H9 (cell line): ENCODE measurements at regions not wholly inside any gene's neighbourhood (a gene's known extent, or its start where the extent isn't known, plus 50 kb on each side); places are given as distances from the start of the nearest gene placed in this dataset.

Experiments
- DNase-seq: peaks from one replicate; pipeline ENCODE4 v3.0.0-alpha.2; 2017
- H2AFZ ChIP-seq: one replicate; pipeline ENCODE4 v1.6.1; 2013; ENCODE audit warnings: mild to moderate bottlenecking, low read length, control low read depth, moderate library complexity
- H2AK5ac ChIP-seq: 2 replicates; pipeline ENCODE4 v1.6.1; 2013; ENCODE audit warnings: low read length, control low read depth, mixed read lengths; ENCODE audit not compliant: insufficient read length
- H2BK120ac ChIP-seq: one replicate; pipeline ENCODE4 v1.6.1; 2013; ENCODE audit warnings: low read depth, mild to moderate bottlenecking, low read length, control low read depth, inconsistent platforms; ENCODE audit not compliant: poor library complexity, severe bottlenecking
- H2BK12ac ChIP-seq: 2 replicates; pipeline ENCODE4 v1.6.1; 2013; ENCODE audit warnings: low read length, control low read depth, mixed read lengths, low read depth; ENCODE audit not compliant: insufficient read length
- H2BK15ac ChIP-seq: 2 replicates; pipeline ENCODE4 v1.6.1; 2013; ENCODE audit warnings: low read depth, low read length, control low read depth
- H2BK20ac ChIP-seq: one replicate; pipeline ENCODE4 v1.6.1; 2013; ENCODE audit warnings: low read depth, mild to moderate bottlenecking, low read length, control low read depth, inconsistent platforms; ENCODE audit not compliant: poor library complexity, severe bottlenecking
- H2BK5ac ChIP-seq: 2 replicates; pipeline ENCODE4 v1.6.1; 2013; ENCODE audit warnings: low read length, control low read depth, mixed read lengths; ENCODE audit not compliant: insufficient read length
- H3K14ac ChIP-seq: 2 replicates; pipeline ENCODE4 v1.6.1; 2013; ENCODE audit warnings: low read length, control low read depth; ENCODE audit not compliant: insufficient read depth
- H3K18ac ChIP-seq: 2 replicates; pipeline ENCODE4 v1.6.1; 2013; ENCODE audit warnings: low read depth, mild to moderate bottlenecking, mixed read lengths, low read length, control low read depth; ENCODE audit not compliant: insufficient read length
- H3K23ac ChIP-seq: 2 replicates; pipeline ENCODE4 v1.6.1; 2013; ENCODE audit warnings: low read length, control low read depth, mixed read lengths, low read depth; ENCODE audit not compliant: insufficient read length
- H3K23me2 ChIP-seq: 2 replicates; pipeline ENCODE4 v1.6.1; 2013; ENCODE audit warnings: low read depth, mild to moderate bottlenecking, mixed read lengths, low read length, control low read depth; ENCODE audit not compliant: insufficient read length, poor library complexity, severe bottlenecking
- H3K27ac ChIP-seq: 2 replicates; pipeline ENCODE4 v1.5.1; 2013; ENCODE audit warnings: low read length, control low read depth, mixed read lengths, low read depth; ENCODE audit not compliant: insufficient read length
- H3K27me3 ChIP-seq: 2 replicates; pipeline ENCODE4 v1.6.1; 2013; ENCODE audit warnings: low read length, control low read depth, inconsistent platforms; ENCODE audit not compliant: insufficient read depth
- H3K4ac ChIP-seq: 2 replicates; pipeline ENCODE4 v1.6.1; 2013; ENCODE audit warnings: low read depth, mild to moderate bottlenecking, control low read depth, inconsistent platforms, low read length, moderate library complexity
- H3K4me1 ChIP-seq: 2 replicates; pipeline ENCODE4 v1.6.1; 2013; ENCODE audit warnings: low read length, control low read depth, inconsistent platforms; ENCODE audit not compliant: insufficient read depth
- H3K4me2 ChIP-seq: 2 replicates; pipeline ENCODE4 v1.6.1; 2013; ENCODE audit warnings: low read length, control low read depth, mixed read lengths; ENCODE audit not compliant: insufficient read length, insufficient read depth
- H3K56ac ChIP-seq: 2 replicates; pipeline ENCODE4 v1.6.1; 2013; ENCODE audit warnings: low read depth, mild to moderate bottlenecking, mixed read lengths, low read length, control low read depth; ENCODE audit not compliant: insufficient read length
- H3K79me1 ChIP-seq: 2 replicates; pipeline ENCODE4 v1.6.1; 2013; ENCODE audit warnings: low read depth, mild to moderate bottlenecking, moderate library complexity, low read length, control low read depth, inconsistent platforms; ENCODE audit not compliant: insufficient read depth, poor library complexity, severe bottlenecking
- H3K79me2 ChIP-seq: 2 replicates; pipeline ENCODE4 v1.6.1; 2013; ENCODE audit warnings: low read length, control low read depth, inconsistent platforms; ENCODE audit not compliant: insufficient read depth
- H3K9ac ChIP-seq: 2 replicates; pipeline ENCODE4 v1.6.1; 2013; ENCODE audit warnings: low read length, control low read depth, mixed read lengths; ENCODE audit not compliant: insufficient read length; ENCODE audit errors: extremely low read depth
- H3K9me3 ChIP-seq: one replicate; pipeline ENCODE4 v1.6.1; 2013; ENCODE audit warnings: low read depth, low read length, inconsistent platforms; ENCODE audit not compliant: control insufficient read depth
- H3T11ph ChIP-seq: one replicate; pipeline ENCODE4 v1.6.1; 2013; ENCODE audit warnings: mild to moderate bottlenecking, low read length, control low read depth, inconsistent platforms
- H4K20me1 ChIP-seq: one replicate; pipeline ENCODE4 v1.6.1; 2013; ENCODE audit not compliant: control insufficient read depth, insufficient read length, insufficient read depth
- H4K5ac ChIP-seq: 2 replicates; pipeline ENCODE4 v1.6.1; 2013; ENCODE audit warnings: low read depth, mild to moderate bottlenecking, mixed read lengths, low read length, control low read depth; ENCODE audit not compliant: insufficient read length
- H4K8ac ChIP-seq: replicated peaks from 2 replicates; pipeline ENCODE4 v1.6.1; 2013; ENCODE audit warnings: low read length, control low read depth, mixed read lengths, low read depth; ENCODE audit not compliant: insufficient read length
- H4K91ac ChIP-seq: 2 replicates; pipeline ENCODE4 v1.6.1; 2013; ENCODE audit warnings: low read depth, mild to moderate bottlenecking, moderate library complexity, mixed read lengths, low read length, control low read depth; ENCODE audit not compliant: insufficient read length
- H3K27ac Mint-ChIP-seq, 3 experiments: 2 replicates in 2 of 3; 3 replicates in 1 of 3; pipeline ENCODE4 v1.8.0; 2020 to 2021; ENCODE audit warnings: mixed read lengths in 3 of 3, mild to moderate bottlenecking in 1 of 3, moderate library complexity in 1 of 3
- H3K27me3 Mint-ChIP-seq: 2 replicates; pipeline ENCODE4 v1.8.0; 2021; ENCODE audit warnings: low read depth, mild to moderate bottlenecking, moderate library complexity, mixed read lengths
- H3K36me3 Mint-ChIP-seq, 3 experiments: 2 replicates in 2 of 3; 3 replicates in 1 of 3; pipeline ENCODE4 v1.8.0; 2020 to 2021; ENCODE audit warnings: low read depth in 3 of 3, mixed read lengths in 3 of 3; ENCODE audit not compliant: insufficient read depth in 1 of 3
- H3K4me1 Mint-ChIP-seq, 2 experiments: 2 replicates each; pipeline ENCODE4 v1.8.0; 2020; ENCODE audit warnings: mixed read lengths in 2 of 2
- H3K4me3 Mint-ChIP-seq, 2 experiments: 2 replicates in 1 of 2; 3 replicates in 1 of 2; pipeline ENCODE4 v1.8.0; 2020 to 2021; ENCODE audit warnings: mild to moderate bottlenecking in 2 of 2, mixed read lengths in 2 of 2, moderate library complexity in 1 of 2
- H3K9me3 Mint-ChIP-seq, 2 experiments: 2 replicates in 1 of 2; 3 replicates in 1 of 2; pipeline ENCODE4 v1.8.0; 2020; ENCODE audit warnings: mild to moderate bottlenecking in 2 of 2, mixed read lengths in 2 of 2, moderate library complexity in 1 of 2
- CTCF ChIP-seq: fragments of 200-600 bp; sonication (generic); conservative IDR thresholded peaks from 3 replicates; pipeline ENCODE4 v1.8.0; 2021; ENCODE audit warnings: antibody characterized with exemption, mild to moderate bottlenecking
- WGBS: extraction: QIAGEN DNeasy Blood & Tissue Kit; methylation state at CpG from one replicate; pipeline ENCODE4 v1.1.7; 2013; ENCODE audit warnings: missing lambda C conversion rate, low lambda C conversion rate, mixed read lengths; ENCODE audit not compliant: insufficient read length; ENCODE audit errors: extremely low coverage; 5-methylcytosine and 5-hydroxymethylcytosine counted together

DNA sequence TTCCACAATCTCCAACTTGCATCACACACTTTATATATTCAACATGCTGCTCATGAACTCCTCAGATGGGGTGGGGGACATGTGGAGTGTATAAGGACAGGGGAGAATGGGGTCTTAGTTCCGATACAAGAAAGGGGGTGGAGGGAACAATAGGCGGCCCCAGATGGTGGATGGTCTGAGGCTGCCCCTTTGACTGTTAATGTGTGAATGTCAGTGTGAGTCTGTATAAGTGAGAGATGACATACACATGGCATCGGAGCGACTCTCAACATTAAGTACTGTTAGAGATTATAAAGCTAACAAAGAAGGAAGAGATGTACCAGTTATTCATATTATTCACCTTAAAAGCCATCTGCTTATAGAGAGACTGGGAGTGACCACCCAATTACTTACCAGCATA lies 193.1 kb downstream of the AXIN2 start:
- H3K14ac ChIP-seq, result no peak overlapping the region
- H3K18ac ChIP-seq, result no peak overlapping the region
- H4K20me1 ChIP-seq, result no peaks in the 10 kb centered on the region
- H4K8ac ChIP-seq, result no peak overlapping the region
- no peaks in the 10 kb centered on the region for H3K9me3 ChIP-seq
- no peak overlapping the region for H2BK12ac ChIP-seq
- H3K23me2 ChIP-seq, result no peaks in the 10 kb centered on the region
- no peak overlapping the region for H3K4me2 ChIP-seq
- no peak overlapping the region for H3K56ac ChIP-seq
- H3K4me3 Mint-ChIP-seq, result no peak overlapping the region
- H3K9me3 Mint-ChIP-seq, result no peaks in the 10 kb centered on the region
- no peak overlapping the region for H4K5ac ChIP-seq
- H3K27me3 ChIP-seq, result no peaks in the 10 kb centered on the region
- WGBS, result no CpG with 5 or more reads among the region's 4 CpGs
- no peak overlapping the region for H2BK120ac ChIP-seq
- DNase-seq, result no peak
- no peak overlapping the region for H2BK20ac ChIP-seq
- no peak overlapping the region for H2AFZ ChIP-seq
- no peak overlapping the region for H3K9ac ChIP-seq
- H4K91ac ChIP-seq, result no peak overlapping the region
- no peak overlapping the region for H3K23ac ChIP-seq
- no peaks in the 10 kb centered on the region for H3K4me1 ChIP-seq
- H3K27me3 Mint-ChIP-seq, result no peaks in the 10 kb centered on the region
- H3K4ac ChIP-seq, result no peak overlapping the region
- H3K79me1 ChIP-seq, result no peaks in the 10 kb centered on the region
- TF ChIP-seq CTCF, result no peak
- no peaks in the 10 kb centered on the region; a peak in 1 of 7 replicates for H3K36me3 Mint-ChIP-seq
- H2BK5ac ChIP-seq, result no peak overlapping the region
- no peak overlapping the region for H3T11ph ChIP-seq
- H2AK5ac ChIP-seq, result no peak overlapping the region
- no peak overlapping the region; a peak in 1 of 7 replicates for H3K27ac Mint-ChIP-seq
- peaks cover 7 to 10% of the 10 kb centered on the region in 2 experiments for H3K4me1 Mint-ChIP-seq
- H3K79me2 ChIP-seq, result no peaks in the 10 kb centered on the region
- no peak overlapping the region for H3K27ac ChIP-seq
- H2BK15ac ChIP-seq, result no peak overlapping the region
